ENCODE measurements at regions not wholly inside any gene's neighbourhood (a gene's known extent, or its start where the extent isn't known, plus 50 kb on each side); places are given as distances from the start of the nearest gene placed in this dataset.

GRCh38 chr4:71259911-71260331, 78.9 kb upstream of the SLC4A4 start (continued):
- TF ChIP-seq NR2C1 (IDR thresholded peaks at IDR 0.05): no peak
- TF ChIP-seq NFYA (IDR thresholded peaks at IDR 0.05; ENCODE audit: borderline replicate concordance, low read depth, low read length): no peak
- TF ChIP-seq ATF7 (IDR thresholded peaks at IDR 0.05; ENCODE audit: low read depth): no peak
- TF ChIP-seq CREB1 (IDR thresholded peaks at IDR 0.05; ENCODE audit: low read depth): no peak
- TF ChIP-seq EED (IDR thresholded peaks at IDR 0.05; ENCODE audit: low read depth): no peak
- TF ChIP-seq SPI1 (IDR thresholded peaks at IDR 0.05; ENCODE audit: borderline replicate concordance, insufficient read depth, low read depth, low read length): peak; percentile 70; the same call in 1 of the 2 replicates

- Histone ChIP-seq H3K4me2 (ENCODE audit: control insufficient read depth, insufficient read depth) (no peak overlapping the region), H4K20me1 (ENCODE audit: control insufficient read depth, insufficient read depth) (no peaks in the 10 kb centered on the region), H3K36me3 (ENCODE audit: control insufficient read depth in 2 of 2, insufficient read depth in 2 of 2, low read length in 1 of 2) (no peaks in the 10 kb centered on the region), H3K9me3 (replicated peaks; ENCODE audit: control insufficient read depth, insufficient read depth, low read length) (no peaks in the 10 kb centered on the region), H3K79me2 (ENCODE audit: control insufficient read depth, insufficient read depth, low read length) (no peaks in the 10 kb centered on the region), H3K27me3 (replicated peaks in 1 of 2; ENCODE audit: control insufficient read depth in 2 of 2, insufficient read depth in 2 of 2, low read length in 1 of 2) (no peaks in the 10 kb centered on the region), H2AFZ (ENCODE audit: control insufficient read depth, low read depth, low read length) (no peak overlapping the region), H3K27ac (ENCODE audit: control insufficient read depth, insufficient read depth) (no peak overlapping the region), H3K4me3 (no peak overlapping the region), H3K4me1 (ENCODE audit: control insufficient read depth, insufficient read depth, low read length) (no peaks in the 10 kb centered on the region), H3K9ac (ENCODE audit: control insufficient read depth, insufficient read depth, low read length) (no peak overlapping the region)
- no peak for FAIRE-seq
- BruUV-seq (replicated peaks): no TSS peak
- 38% methylated on average over 1 of the region's 1 CpG for WGBS (ENCODE audit: insufficient coverage, insufficient replicate concordance, low lambda C conversion rate, missing lambda C conversion rate)
- DNase-seq (ENCODE audit: low read depth, low spot score): no peak
- ChIA-PET SMC1A (ENCODE audit: uncharacterized antibody, unreplicated experiment) (interaction anchor here (1.2 to 3.5 kb wide), 7 partner anchors 9 to 282 kb away, joined by 3 to 17 read pairs (median 5); no protein-coding TSS in a partner anchor), POLR2A (interaction anchor here (0.5 to 1.1 kb wide), 2 partner anchors 10 to 255 kb away, joined by 3 to 8 read pairs; no protein-coding TSS in a partner anchor), CTCF (interaction anchor here (1.0 to 4.6 kb wide), 4 partner anchors 9 to 294 kb away, joined by 3 to 34 read pairs (median 3); no protein-coding TSS in a partner anchor), RAD21 (ENCODE audit: unreplicated experiment) (interaction anchor here (1.0 to 1.4 kb wide), 2 partner anchors 10 to 12 kb away, joined by 3 to 4 read pairs; no protein-coding TSS in a partner anchor)
- in situ Hi-C loops (cut with MboI): no loop called here
- ATAC-seq: no peak
- TF ChIP-seq IKZF2 (IDR thresholded peaks at IDR 0.05): no peak
- TF ChIP-seq CBFB (IDR thresholded peaks at IDR 0.05; ENCODE audit: low read depth): no peak
- no peak for TF ChIP-seq PKNOX1 (IDR thresholded peaks at IDR 0.05)
- intact Hi-C loops (cut with micrococcal nuclease; ENCODE audit: unreplicated experiment): loop anchor here (10.0 kb wide), 1 partner anchor 606 kb away; no protein-coding TSS in a partner anchor
Observed at GRCh38 chr4:71260544-71260943, 78.3 kb upstream of the SLC4A4 start.
